Stimulated activated effector memory CD8-positive, alpha-beta T cell treated with anti-CD3 and anti-CD28 coated beads, Interleukin-12 subunit alpha, Interleukin-12 subunit beta, amount 100 ng/mL, for 72 hours (primary cell): ENCODE measurements at regions not wholly inside any gene's neighbourhood (a gene's known extent, or its start where the extent isn't known, plus 50 kb on each side); places are given as distances from the start of the nearest gene placed in this dataset.

Experiments used
- ATAC-seq: fragments of 150-1000 bp; cut with Tn5 transposase; 2 replicates; pipeline ENCODE4 v1.10.0; 2021
- DNase-seq, 2 donors: peaks; one replicate each; pipeline ENCODE4 v3.0.0; 2021 to 2022; ENCODE audit warnings: low spot score in 2 of 2
- H3K27ac Mint-ChIP-seq: one replicate; pipeline ENCODE4 v1.8.0; 2022; ENCODE audit warnings: mild to moderate bottlenecking, mixed read lengths
- H3K36me3 Mint-ChIP-seq: one replicate; pipeline ENCODE4 v1.8.0; 2022; ENCODE audit warnings: mild to moderate bottlenecking, mixed read lengths
- H3K4me1 Mint-ChIP-seq: one replicate; pipeline ENCODE4 v1.8.0; 2022; ENCODE audit warnings: mixed read lengths
- H3K4me3 Mint-ChIP-seq: one replicate; pipeline ENCODE4 v1.8.0; 2022; ENCODE audit warnings: mild to moderate bottlenecking, mixed read lengths
- H3K9me3 Mint-ChIP-seq: one replicate; pipeline ENCODE4 v1.8.0; 2022; ENCODE audit warnings: mixed read lengths

DNA sequence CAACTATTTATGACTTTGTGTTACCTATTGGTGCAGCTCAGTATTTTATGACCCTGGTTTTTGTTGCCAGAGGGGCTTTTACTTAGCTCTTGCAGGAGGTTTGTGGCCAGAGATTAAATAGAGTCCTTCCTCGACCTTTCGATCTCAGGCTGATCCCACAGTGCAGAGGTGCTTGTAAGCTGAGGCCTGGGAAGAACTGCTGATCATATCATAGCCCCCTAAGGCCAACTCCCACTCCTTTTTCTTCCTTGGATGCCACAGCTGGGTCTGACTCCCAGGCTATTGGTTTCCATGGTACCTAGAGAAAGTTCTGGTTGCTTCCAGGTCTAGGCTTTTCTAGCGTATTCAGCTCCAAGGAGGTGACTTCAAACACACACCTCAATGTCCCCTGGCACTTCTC lies 324.9 kb downstream of the FOXO1 start:
- H3K36me3 Mint-ChIP-seq = no peaks in the 10 kb centered on the region
- DNase-seq (no peak), ATAC-seq (no peak)
- H3K27ac Mint-ChIP-seq = no peak overlapping the region
- no peaks in the 10 kb centered on the region for H3K9me3 Mint-ChIP-seq
- H3K4me3 Mint-ChIP-seq = no peak overlapping the region
- H3K4me1 Mint-ChIP-seq = no peaks in the 10 kb centered on the region

- no peak overlapping the region for H3K27ac Mint-ChIP-seq
- ATAC-seq (no peak), DNase-seq (no peak)
- no peaks in the 10 kb centered on the region for H3K36me3 Mint-ChIP-seq
- H3K4me3 Mint-ChIP-seq = no peak overlapping the region
- H3K4me1 Mint-ChIP-seq = no peaks in the 10 kb centered on the region
- H3K9me3 Mint-ChIP-seq = no peaks in the 10 kb centered on the region
These were observed 324.0 kb downstream of the FOXO1 start for GRCh38 chr13:40342461-40342860.

DNA sequence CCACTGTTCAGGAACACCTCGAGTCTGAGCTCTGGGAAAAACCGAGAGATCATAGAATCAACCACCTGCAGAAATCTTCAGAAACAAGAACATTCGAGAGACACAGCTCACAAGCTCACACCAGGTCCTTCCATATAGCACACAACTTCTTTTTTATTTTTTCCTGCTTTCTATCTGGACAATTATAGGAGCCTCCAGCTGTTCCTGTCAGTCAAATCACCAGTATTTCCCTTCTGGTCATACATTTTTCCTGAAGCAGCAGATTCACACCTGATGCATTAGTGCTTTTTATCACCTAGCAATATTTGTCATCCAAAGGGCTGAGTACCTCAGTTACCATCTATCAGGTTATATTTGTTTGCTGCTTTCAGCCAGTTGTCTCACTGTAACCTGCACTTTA lies 323.5 kb downstream of the FOXO1 start:
- Mint-ChIP-seq H3K36me3 (no peaks in the 10 kb centered on the region), H3K27ac (no peak overlapping the region), H3K9me3 (no peaks in the 10 kb centered on the region), H3K4me1 (no peaks in the 10 kb centered on the region), H3K4me3 (no peak overlapping the region)
- DNase-seq = no peak
- ATAC-seq = no peak

DNA sequence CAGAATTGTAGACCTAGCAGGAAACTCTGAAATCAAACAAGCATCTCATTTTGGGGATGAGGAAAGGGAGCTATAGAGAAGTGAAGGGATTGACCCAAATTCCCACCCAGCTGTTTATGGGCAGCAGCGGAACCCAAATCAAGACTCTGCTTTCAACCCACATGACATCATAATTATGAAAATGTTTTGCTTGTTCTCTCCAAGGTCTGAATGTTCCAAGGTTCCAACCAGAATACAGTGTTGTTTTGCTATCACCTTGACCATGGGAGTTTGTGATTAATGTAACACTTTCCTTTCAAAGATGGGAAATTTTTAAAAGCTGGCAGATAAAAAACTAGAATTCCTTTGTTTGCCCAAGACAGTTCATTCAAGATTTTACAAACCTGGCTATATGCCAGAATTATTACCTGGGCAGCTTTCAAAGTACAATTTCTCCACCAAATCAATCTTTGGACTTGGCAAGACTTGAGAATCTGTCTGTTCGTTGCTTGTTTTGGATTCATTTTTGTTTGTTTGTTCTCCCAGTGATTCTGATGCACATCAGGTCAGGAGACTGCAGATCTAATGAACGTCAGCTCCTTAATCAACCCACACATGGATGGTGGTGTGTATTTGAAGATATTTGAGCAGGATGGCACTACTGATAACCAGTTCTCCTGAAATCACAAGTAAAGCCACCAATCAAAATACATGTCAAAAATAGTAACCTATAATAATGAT lies 322.7 kb downstream of the FOXO1 start:
- DNase-seq (no peak), ATAC-seq (no peak)
- Mint-ChIP-seq H3K4me3 (no peak overlapping the region), H3K36me3 (no peaks in the 10 kb centered on the region), H3K9me3 (no peaks in the 10 kb centered on the region), H3K4me1 (no peaks in the 10 kb centered on the region), H3K27ac (no peak overlapping the region)

GRCh38 chr13:40344270-40345148 lies 321.9 kb downstream of the FOXO1 start:
- Mint-ChIP-seq H3K36me3 (no peaks in the 10 kb centered on the region), H3K4me3 (no peak overlapping the region), H3K9me3 (no peaks in the 10 kb centered on the region), H3K27ac (no peak overlapping the region), H3K4me1 (no peaks in the 10 kb centered on the region)
- DNase-seq = no peak
- no peak for ATAC-seq

- DNase-seq (no peak), ATAC-seq (no peak)
- H3K27ac Mint-ChIP-seq = no peak overlapping the region
- H3K4me3 Mint-ChIP-seq = no peak overlapping the region
- no peaks in the 10 kb centered on the region for H3K4me1 Mint-ChIP-seq
- H3K36me3 Mint-ChIP-seq = no peaks in the 10 kb centered on the region
- no peaks in the 10 kb centered on the region for H3K9me3 Mint-ChIP-seq
These were observed 321.3 kb downstream of the FOXO1 start for GRCh38 chr13:40345149-40345514.

DNA sequence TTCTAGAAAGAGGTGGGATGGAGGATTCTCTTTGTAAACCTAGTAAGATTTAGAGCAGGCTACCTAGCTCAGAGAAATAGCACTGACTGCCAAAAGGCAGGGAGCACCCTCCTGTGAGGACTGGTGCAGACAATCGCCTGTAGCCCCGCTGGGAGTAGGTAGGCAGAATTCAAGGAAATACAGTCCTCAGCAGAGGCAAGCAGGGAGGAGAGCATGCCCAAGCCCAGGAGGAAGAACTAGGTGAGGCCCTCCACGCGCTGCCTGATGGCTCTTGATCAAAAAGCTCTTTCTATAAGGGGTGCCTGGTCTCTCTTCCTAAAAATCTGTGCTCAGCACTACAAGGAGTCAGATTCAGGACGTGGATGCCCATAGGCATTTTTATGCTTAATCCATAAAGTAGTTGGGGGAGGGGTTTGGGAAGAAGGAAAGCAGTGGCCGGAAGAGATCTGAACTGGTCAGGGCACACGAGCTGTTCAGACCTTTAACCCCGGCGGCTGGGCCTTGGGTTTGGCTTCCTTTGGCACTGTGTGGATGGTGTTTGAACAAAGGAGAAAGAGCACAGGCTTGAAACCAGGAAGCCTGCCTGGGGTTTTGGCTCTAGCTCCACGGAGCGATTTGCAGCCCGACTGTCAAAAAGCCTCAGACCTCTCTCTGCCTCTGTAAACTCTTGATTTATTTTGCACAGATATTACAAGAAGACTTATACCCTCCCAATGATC lies 320.6 kb downstream of the FOXO1 start:
- ATAC-seq = no peak
- Mint-ChIP-seq H3K4me1 (no peaks in the 10 kb centered on the region), H3K4me3 (no peak overlapping the region), H3K36me3 (no peaks in the 10 kb centered on the region), H3K9me3 (no peaks in the 10 kb centered on the region), H3K27ac (no peak overlapping the region)
- no peak for DNase-seq

DNA sequence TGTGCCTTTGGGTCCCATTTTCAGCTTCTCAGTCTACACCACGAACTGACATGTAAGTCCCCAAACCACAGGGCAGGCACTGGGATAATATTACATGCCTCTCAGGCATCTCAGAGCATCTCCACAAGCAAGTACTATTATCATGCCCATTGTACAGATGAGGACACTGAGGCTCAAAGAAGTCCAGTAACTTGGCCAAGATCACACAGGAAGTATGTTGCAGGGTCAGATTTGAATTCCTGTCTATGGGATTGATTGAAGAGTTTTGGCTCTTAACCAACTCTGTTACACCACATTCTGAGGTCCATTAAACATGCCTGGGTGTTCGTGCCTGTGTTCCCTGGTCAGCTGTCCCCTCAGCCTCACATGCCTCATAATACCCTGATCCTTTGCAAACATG lies 319.8 kb downstream of the FOXO1 start:
- H3K9me3 Mint-ChIP-seq = no peaks in the 10 kb centered on the region
- no peak overlapping the region for H3K27ac Mint-ChIP-seq
- no peak for DNase-seq
- H3K36me3 Mint-ChIP-seq = no peaks in the 10 kb centered on the region
- H3K4me3 Mint-ChIP-seq = no peak overlapping the region
- no peaks in the 10 kb centered on the region for H3K4me1 Mint-ChIP-seq
- no peak for ATAC-seq

GRCh38 chr13:40348096-40348679 lies 318.3 kb downstream of the FOXO1 start:
- DNase-seq = no peak
- Mint-ChIP-seq H3K27ac (no peak overlapping the region), H3K9me3 (no peaks in the 10 kb centered on the region), H3K4me3 (no peak overlapping the region), H3K36me3 (no peaks in the 10 kb centered on the region), H3K4me1 (peaks cover 7% of the 10 kb centered on the region)
- no peak for ATAC-seq

DNA sequence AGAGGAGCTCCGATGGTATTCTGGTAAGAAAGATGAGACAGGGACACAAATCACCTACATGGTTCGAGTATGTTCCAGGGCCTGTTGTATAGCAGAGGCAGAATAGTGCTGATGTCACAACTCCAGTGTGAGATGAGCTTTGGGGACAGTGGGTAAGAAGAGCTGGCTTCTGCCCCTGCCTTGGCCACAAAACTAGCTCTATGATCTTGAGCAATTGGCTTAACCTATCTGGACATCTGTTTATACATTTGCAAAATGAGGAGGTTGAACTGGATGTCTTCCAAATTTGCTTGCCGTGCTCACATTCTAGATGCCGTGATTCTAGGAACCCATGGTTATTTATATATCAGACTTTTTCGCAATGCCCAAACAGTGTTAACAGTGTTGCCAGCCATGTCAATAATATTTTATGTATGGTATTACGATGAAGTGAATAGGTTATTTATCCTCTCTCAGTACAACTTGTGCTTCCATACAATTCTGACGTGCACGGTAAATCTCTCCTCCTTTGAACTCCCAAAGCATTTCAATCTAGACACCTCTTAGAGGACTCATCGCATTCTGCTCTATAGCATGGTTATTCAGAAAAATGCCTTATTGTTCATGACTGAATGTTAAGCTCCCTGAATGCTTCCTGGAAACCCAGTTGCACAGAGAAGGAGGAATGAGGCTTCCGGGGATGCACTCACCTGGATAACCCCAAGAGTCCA lies 316.0 kb downstream of the FOXO1 start:
- no peak overlapping the region for H3K27ac Mint-ChIP-seq
- ATAC-seq = no peak
- no peak for DNase-seq
- no peaks in the 10 kb centered on the region for H3K9me3 Mint-ChIP-seq
- H3K4me3 Mint-ChIP-seq = no peak overlapping the region
- no peaks in the 10 kb centered on the region for H3K36me3 Mint-ChIP-seq
- peaks cover 7% of the 10 kb centered on the region for H3K4me1 Mint-ChIP-seq

DNA sequence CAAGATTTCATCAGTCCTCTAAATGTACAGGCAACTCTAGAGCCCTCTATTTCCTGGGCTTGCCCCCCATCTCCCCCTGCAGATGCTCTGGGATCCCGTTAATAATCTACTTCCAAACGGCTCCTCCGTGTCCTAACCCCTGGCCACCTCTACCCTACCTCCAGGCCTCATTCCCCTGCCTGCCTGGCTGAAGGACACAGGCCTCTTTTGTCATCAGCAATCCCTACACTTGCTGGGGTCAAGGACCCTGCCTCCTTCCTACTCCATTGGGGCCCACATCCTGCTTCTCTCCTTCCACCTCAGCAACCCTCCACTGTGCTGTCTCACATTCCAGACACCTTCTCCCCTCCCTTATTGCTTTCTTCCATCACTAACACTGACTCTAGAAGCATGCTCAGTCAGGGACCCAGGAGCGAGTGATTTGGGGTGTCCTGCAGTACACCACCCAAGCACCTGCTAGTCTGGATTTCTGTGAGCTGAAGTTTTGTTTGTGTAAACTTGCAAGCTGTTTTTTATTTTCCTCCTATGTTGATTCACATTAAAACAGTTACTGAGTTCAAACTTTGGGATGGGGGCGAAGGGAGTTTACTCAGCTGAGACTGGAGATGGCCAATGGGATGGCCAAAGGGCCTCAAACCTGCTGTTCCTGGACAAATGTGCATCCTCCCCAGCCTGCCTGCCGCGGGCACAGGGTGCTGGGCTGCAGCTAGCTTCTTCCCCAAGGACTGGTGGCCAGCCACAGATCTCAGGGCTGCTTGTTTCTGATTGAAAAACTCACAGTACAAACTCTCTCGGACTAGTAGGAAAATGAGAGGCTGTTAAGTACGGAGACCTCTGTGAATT lies 314.7 kb downstream of the FOXO1 start:
- Mint-ChIP-seq H3K36me3 (no peaks in the 10 kb centered on the region), H3K9me3 (no peaks in the 10 kb centered on the region), H3K4me3 (no peak overlapping the region), H3K4me1 (peaks cover 7% of the 10 kb centered on the region), H3K27ac (no peak overlapping the region)
- no peak for DNase-seq
- no peak for ATAC-seq

- H3K4me3 Mint-ChIP-seq = no peak overlapping the region
- H3K4me1 Mint-ChIP-seq = peaks cover 7% of the 10 kb centered on the region
- no peaks in the 10 kb centered on the region for H3K9me3 Mint-ChIP-seq
- H3K27ac Mint-ChIP-seq = no peak overlapping the region
- ATAC-seq (no peak), DNase-seq (no peak)
- H3K36me3 Mint-ChIP-seq = no peaks in the 10 kb centered on the region
These were observed 314.1 kb downstream of the FOXO1 start for GRCh38 chr13:40352380-40352778.

GRCh38 chr13:40352802-40353562 lies 313.5 kb downstream of the FOXO1 start:
- Mint-ChIP-seq H3K36me3 (no peaks in the 10 kb centered on the region), H3K9me3 (no peaks in the 10 kb centered on the region), H3K4me1 (peaks cover 7% of the 10 kb centered on the region), H3K27ac (no peak overlapping the region), H3K4me3 (no peak overlapping the region)
- DNase-seq (no peak), ATAC-seq (no peak)
